ENCODE measurements at regions not wholly inside any gene's neighbourhood (a gene's known extent, or its start where the extent isn't known, plus 50 kb on each side); places are given as distances from the start of the nearest gene placed in this dataset.

DNA sequence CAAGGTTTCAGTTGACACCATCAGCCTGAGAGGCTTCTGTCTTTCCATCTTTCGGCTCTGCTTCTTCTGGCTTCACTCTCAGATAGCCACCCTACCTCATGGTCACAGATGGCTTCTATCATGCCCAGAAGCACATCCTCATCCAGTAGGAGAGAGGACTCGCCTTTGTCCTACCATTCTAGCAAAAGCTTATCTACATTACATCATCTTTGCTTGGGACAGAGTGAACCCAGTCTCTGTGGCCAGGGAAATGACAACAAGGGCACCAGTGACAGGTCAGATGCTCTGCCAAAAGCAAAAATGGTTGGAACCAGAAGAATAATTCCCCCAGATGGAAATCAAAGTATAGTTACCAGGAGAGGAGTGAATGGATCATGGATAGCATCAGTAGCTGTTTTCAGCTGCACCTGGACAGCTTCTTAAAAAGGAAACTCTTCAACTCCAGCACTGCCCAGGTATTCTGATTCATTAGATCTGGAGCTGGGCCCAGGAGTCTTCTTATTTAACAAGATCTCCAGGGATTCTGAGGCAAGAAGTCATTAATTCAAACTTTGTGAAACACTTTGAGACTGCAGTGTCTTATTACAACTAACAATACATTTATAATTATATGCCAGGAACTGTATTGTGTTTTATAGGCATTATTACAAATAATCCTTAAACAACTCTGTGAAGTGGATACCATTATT is 257.7 kb upstream of the UBE2E3 start:
- no peaks in the 10 kb centered on the region for H3K9me3 ChIP-seq
- peak in 2 of 4 donors; percentile 39 to 71 for ATAC-seq
- intact Hi-C loops (cut with DNase I): no loop called here
- no peaks in the 10 kb centered on the region for H3K27me3 ChIP-seq
- DNase-seq: no peak
- no peak overlapping the region for H3K4me3 ChIP-seq
- H3K27ac ChIP-seq: no peak overlapping the region
- H3K4me1 ChIP-seq: no peaks in the 10 kb centered on the region
- 63% methylated on average over 2 of the region's 2 CpGs for WGBS (ENCODE audit: insufficient coverage, low coverage, low lambda C conversion rate, missing lambda C conversion rate)
- no peaks in the 10 kb centered on the region for H3K36me3 ChIP-seq
- no peak for TF ChIP-seq POLR2A (IDR thresholded peaks at IDR 0.05)
- TF ChIP-seq, protein P1, sequence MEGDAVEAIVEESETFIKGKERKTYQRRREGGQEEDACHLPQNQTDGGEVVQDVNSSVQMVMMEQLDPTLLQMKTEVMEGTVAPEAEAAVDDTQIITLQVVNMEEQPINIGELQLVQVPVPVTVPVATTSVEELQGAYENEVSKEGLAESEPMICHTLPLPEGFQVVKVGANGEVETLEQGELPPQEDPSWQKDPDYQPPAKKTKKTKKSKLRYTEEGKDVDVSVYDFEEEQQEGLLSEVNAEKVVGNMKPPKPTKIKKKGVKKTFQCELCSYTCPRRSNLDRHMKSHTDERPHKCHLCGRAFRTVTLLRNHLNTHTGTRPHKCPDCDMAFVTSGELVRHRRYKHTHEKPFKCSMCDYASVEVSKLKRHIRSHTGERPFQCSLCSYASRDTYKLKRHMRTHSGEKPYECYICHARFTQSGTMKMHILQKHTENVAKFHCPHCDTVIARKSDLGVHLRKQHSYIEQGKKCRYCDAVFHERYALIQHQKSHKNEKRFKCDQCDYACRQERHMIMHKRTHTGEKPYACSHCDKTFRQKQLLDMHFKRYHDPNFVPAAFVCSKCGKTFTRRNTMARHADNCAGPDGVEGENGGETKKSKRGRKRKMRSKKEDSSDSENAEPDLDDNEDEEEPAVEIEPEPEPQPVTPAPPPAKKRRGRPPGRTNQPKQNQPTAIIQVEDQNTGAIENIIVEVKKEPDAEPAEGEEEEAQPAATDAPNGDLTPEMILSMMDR (IDR thresholded peaks at IDR 0.05): no peak

DNA sequence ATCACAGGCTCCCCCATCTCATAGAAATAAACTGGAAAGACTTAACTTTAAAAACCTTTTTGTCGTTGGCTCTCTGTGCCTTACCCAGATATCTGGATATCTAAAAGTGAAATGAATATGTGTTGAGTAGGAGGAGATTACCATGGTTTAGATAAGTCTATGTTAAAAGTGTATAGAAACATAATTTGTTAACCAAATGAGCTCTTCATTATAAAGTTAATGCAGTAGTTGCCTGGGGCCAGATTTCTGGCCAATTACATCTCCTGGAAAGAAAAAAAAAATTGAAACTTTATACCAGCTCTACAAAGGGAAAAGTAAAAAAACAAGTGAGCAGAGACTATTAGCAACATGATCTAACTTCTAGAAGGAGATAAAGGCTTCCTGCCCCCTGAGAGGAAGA is 259.6 kb upstream of the UBE2E3 start:
- H3K9me3 ChIP-seq: no peaks in the 10 kb centered on the region
- H3K27ac ChIP-seq: no peak overlapping the region
- H3K4me1 ChIP-seq: no peaks in the 10 kb centered on the region
- H3K4me3 ChIP-seq: no peak overlapping the region
- no peak for ATAC-seq
- no peak for DNase-seq
- TF ChIP-seq, protein P1 (IDR thresholded peaks at IDR 0.05): no peak
- TF ChIP-seq POLR2A (IDR thresholded peaks at IDR 0.05): no peak
- H3K36me3 ChIP-seq: no peaks in the 10 kb centered on the region
- 39% methylated on average over 1 of the region's 1 CpG for WGBS (ENCODE audit: insufficient coverage, low coverage, low lambda C conversion rate, missing lambda C conversion rate)
- no peaks in the 10 kb centered on the region for H3K27me3 ChIP-seq
- intact Hi-C loops (cut with DNase I): no loop called here

DNA sequence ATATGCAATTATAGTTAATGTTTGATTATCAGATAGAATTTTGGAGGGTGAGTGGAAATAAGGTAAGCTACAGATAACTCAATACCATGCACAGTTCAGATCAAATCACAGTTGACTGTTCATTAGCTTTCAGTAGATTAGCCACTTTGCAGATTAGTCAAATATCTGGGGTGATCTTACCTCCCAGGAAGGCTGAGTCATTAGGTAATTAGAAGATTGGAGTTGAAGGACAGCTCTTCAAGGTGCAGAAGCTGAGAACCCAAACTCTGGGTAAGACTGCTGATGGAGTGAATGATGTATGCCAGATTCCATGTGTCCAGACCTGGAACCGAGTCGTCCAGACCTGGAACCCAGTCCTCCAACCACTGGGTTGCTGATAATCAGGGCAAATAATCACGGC is 262.8 kb upstream of the UBE2E3 start:
- no peak for ATAC-seq
- intact Hi-C loops (cut with DNase I): no loop called here
- TF ChIP-seq POLR2A (IDR thresholded peaks at IDR 0.05): no peak
- TF ChIP-seq, protein P1 (IDR thresholded peaks at IDR 0.05): no peak
- H3K4me3 ChIP-seq: no peak overlapping the region
- no peaks in the 10 kb centered on the region for H3K27me3 ChIP-seq
- no peak overlapping the region for H3K27ac ChIP-seq
- no peaks in the 10 kb centered on the region for H3K4me1 ChIP-seq
- H3K36me3 ChIP-seq: no peaks in the 10 kb centered on the region
- WGBS (ENCODE audit: insufficient coverage, low coverage, low lambda C conversion rate, missing lambda C conversion rate): 80% methylated on average over 2 of the region's 3 CpGs
- no peaks in the 10 kb centered on the region for H3K9me3 ChIP-seq
- DNase-seq: no peak

DNA sequence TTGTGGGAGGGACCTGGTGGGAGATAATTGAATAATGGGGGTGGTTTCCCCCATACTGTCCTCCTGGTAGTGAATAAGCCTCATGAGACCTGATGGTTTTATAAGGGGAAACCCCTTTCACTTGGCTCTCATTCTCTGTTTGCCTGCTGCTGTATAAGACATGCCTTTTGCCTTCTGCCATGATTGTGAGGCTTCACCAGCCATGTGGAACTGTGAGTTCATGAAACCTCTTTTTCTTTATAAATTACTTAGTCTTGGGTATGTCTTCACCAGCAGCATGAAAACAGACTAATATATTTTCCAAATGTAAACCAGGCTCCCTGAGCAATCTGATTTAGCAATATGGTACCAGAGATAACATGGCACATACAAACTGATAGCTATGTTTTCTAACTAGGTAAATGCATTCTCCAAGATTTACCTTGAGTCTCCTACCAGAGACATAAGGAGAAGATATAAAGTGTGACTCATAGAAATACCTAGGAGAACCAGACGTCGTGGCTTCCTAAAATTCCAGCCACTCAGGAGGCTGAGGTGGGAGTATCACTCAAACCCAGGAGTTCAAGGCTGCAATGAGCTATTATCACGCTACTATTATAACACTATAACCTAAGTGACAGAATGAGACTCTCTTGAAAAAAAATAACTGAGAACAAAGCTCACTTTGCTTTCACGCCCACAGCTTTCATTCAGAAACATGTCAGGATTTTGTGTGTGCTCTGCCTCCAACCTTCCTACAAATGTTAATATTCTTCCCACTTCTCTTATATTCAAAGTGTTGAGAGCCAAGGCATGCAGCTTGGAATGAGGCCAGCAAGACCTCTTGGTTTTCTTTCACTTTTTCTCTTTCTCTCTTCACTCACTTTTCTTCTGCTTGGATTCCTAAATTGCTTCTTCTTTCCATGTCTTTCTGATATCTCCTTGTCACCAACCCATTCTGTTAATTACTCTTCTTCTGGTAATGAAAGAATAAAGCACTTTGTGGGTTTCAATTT is 263.9 kb upstream of the UBE2E3 start:
- no peaks in the 10 kb centered on the region for H3K9me3 ChIP-seq
- H3K27me3 ChIP-seq: no peaks in the 10 kb centered on the region
- no peak for TF ChIP-seq POLR2A (IDR thresholded peaks at IDR 0.05)
- TF ChIP-seq, protein P1 (IDR thresholded peaks at IDR 0.05): no peak
- WGBS (ENCODE audit: insufficient coverage, low coverage, low lambda C conversion rate, missing lambda C conversion rate): 66% methylated on average over 4 of the region's 4 CpGs
- no peaks in the 10 kb centered on the region for H3K4me1 ChIP-seq
- H3K36me3 ChIP-seq: no peaks in the 10 kb centered on the region
- DNase-seq (no peak), ATAC-seq (no peak)
- H3K27ac ChIP-seq: no peak overlapping the region
- H3K4me3 ChIP-seq: no peak overlapping the region
- intact Hi-C loops (cut with DNase I): no loop called here

Measured in right lobe of liver (tissue), 6 donors.